ENCODE measurements at regions not wholly inside any gene's neighbourhood (a gene's known extent, or its start where the extent isn't known, plus 50 kb on each side); places are given as distances from the start of the nearest gene placed in this dataset.

DNA sequence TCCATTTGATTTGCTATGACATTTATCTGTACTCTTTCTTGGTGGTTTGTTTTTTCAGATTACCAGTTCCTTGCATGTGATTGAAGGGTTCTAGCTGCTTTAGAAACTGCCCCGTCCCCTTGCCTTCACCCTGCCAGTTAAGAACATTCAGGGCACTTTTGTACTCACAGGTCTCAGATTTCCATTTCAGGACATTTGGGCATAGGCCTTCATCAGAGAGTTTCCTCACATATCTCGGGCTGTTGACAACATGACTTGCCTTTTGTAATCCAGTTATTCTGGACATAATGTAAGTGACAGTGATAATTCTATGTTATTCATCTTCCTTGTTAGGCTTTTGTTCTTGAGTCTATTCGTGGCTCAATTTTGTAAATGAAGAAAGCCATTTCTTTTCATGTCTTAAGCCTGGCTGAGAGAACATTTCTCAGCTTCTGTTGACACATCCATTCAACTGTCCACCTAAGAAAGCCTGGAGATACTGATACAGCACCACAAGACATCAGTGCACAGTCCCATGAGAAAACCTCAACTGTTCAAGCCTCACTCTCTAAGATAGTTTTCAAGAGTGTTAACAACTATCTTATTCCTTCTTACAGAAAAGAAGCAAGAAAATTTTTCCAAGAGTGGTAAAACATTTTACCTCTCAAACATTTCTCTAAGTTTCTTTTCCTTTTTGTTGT, 209.3 kb upstream of the SGK1 start:
- ChIA-PET POLR2A (ENCODE audit: low non-redundant PET) (interaction anchor here (0.5 kb wide), 1 partner anchor 52 kb away, joined by 3 read pairs; no protein-coding TSS in a partner anchor), CTCF (no interaction called here)
- no peak overlapping the region for H3K27ac ChIP-seq
- TF ChIP-seq, protein P1, sequence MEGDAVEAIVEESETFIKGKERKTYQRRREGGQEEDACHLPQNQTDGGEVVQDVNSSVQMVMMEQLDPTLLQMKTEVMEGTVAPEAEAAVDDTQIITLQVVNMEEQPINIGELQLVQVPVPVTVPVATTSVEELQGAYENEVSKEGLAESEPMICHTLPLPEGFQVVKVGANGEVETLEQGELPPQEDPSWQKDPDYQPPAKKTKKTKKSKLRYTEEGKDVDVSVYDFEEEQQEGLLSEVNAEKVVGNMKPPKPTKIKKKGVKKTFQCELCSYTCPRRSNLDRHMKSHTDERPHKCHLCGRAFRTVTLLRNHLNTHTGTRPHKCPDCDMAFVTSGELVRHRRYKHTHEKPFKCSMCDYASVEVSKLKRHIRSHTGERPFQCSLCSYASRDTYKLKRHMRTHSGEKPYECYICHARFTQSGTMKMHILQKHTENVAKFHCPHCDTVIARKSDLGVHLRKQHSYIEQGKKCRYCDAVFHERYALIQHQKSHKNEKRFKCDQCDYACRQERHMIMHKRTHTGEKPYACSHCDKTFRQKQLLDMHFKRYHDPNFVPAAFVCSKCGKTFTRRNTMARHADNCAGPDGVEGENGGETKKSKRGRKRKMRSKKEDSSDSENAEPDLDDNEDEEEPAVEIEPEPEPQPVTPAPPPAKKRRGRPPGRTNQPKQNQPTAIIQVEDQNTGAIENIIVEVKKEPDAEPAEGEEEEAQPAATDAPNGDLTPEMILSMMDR (conservative IDR thresholded peaks at IDR 0.05; ENCODE audit: low read depth), result no peak
- no peak for DNase-seq (ENCODE audit: low spot score)

DNA sequence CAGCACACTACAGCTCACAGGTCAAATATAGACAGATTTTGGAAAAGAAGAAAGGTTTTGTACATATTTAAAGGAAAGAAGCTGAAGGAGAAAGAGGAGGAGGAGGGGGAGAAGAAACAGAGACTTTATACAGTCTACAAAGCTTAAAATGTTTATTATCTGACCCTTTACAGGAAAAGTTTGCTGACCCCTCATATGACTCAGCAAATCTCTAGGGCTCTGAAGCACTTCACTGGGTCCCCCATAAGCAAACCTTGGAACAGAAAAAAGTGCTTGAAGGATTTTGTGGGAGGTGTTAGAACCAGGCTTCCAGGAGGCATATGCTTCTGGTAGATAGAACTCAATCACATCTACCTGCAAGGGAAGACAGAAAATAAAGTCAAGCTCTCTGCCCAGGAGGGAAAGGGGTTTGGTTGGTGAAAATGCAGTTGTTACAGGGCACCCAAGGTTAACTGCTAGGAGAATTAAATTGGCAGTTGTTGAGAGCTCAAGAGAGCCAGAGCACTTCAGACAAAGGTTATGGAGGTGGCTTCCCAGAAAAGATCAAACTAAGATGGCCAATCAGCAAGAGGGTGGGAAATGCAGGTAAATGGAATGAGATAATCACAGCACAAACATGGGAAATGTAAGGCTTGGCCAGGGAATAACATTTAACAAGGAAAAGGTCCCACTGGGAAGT, 207.4 kb upstream of the SGK1 start:
- CTCF ChIA-PET, result no interaction called here
- H3K27ac ChIP-seq, result no peak overlapping the region
- POLR2A ChIA-PET (ENCODE audit: low non-redundant PET), result no interaction called here
- TF ChIP-seq, protein P1 (conservative IDR thresholded peaks at IDR 0.05; ENCODE audit: low read depth), result no peak
- no peak for DNase-seq (ENCODE audit: low spot score)

DNA sequence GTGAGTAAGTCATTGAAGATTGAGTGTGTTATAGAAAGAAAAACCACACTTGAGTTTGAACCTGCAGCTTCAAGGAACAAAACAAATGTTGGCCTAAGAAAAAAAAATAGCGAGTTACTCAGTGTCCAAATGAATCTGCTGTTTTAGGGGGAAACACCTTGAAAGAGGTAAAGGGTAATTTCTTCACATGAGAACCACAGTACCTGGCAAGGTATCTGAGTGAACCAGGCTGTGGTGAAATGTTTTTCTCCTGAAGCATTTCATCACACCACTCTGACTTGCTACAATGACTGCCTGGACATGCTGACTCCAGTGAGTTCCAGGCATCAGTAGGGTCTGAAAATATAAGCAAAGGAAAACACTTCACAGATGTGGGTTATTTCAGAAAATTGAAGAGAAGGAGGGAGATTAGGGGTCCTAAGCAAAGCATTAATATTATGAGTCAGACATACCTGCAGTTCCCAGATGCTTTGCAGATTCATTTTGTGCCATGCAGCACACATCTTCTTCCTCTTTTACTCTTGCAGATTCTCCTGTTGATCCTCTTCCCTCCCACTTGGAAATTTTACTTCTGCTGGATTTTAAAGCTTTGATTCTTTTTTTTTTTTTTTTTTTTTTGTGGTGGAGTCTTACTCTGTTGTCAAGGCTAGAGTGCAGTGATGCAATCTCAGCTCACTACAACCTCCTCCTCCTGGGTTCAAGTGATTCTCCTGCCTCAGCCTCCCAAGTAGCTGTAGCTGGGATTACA, 206.2 kb upstream of the SGK1 start:
- CTCF ChIA-PET, result no interaction called here

DNA sequence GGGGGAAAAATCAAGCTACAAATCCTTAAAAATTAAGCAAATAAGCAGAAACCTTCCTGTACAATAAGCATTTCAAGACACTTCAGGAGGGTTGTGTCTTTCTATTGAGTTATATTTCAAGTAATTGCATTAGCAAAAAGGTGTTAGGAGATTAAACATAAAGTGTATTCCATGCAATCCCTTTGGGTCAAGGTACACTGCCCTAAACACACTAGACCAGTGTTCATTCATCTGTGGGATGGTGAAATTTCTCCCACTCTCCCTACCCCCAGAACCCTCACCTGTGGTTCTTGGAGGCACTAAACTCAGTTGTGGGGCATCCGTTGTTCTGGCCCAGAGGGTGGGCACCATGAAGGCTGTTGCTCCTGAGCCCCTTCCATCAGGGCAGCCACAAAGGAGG, 205.1 kb upstream of the SGK1 start:
- TF ChIP-seq, protein P1 (conservative IDR thresholded peaks at IDR 0.05; ENCODE audit: low read depth), result no peak
- H3K27ac ChIP-seq, result no peak overlapping the region
- POLR2A ChIA-PET (ENCODE audit: low non-redundant PET), result no interaction called here
- CTCF ChIA-PET, result interaction anchor here (0.6 kb wide), 1 partner anchor 97 kb away, joined by 3 read pairs; no protein-coding TSS in a partner anchor
- no peak for DNase-seq (ENCODE audit: low spot score)

More for the DNA sequence above, 206.2 kb upstream of the SGK1 start:
- TF ChIP-seq, protein P1 (conservative IDR thresholded peaks at IDR 0.05; ENCODE audit: low read depth), result no peak
- no peak for DNase-seq (ENCODE audit: low spot score)
- POLR2A ChIA-PET (ENCODE audit: low non-redundant PET), result no interaction called here
- H3K27ac ChIP-seq, result peak overlapping the region; percentile 73

DNA sequence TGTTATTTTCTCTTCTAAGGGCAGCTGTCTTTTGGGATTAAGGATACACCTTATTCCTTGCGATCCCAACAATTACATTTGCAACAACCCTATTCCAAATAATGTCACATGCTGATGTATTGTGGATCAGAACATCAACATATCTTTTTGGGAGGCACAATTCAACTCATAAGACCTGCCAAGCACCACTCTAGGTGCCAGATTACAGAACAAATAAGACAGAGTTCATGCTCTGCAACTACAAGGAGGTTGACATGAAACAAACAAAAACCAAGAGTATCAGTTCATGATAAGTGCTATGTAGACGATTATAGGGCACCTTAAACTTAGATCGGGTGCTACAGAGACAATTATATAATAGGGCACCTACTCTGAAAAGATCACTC, 203.2 kb upstream of the SGK1 start:
- TF ChIP-seq, protein P1 (conservative IDR thresholded peaks at IDR 0.05; ENCODE audit: low read depth), result no peak
- CTCF ChIA-PET, result no interaction called here
- POLR2A ChIA-PET (ENCODE audit: low non-redundant PET), result no interaction called here
- no peak for DNase-seq (ENCODE audit: low spot score)
- H3K27ac ChIP-seq, result peak overlapping the region; percentile 61
